GM18907 (cell line): ENCODE measurements at regions not wholly inside any gene's neighbourhood (a gene's known extent, or its start where the extent isn't known, plus 50 kb on each side); places are given as distances from the start of the nearest gene placed in this dataset.
A peak's percentile ranks its signal among the peaks of the same experiment; 100 is the strongest.

Source experiments
- ATAC-seq: cut with Tn5 transposase; IDR thresholded peaks from one replicate; pipeline ENCODE4 v1.9.1; 2021; ENCODE audit warnings: mild to moderate bottlenecking, moderate library complexity; ENCODE audit not compliant: unreplicated experiment

- ATAC-seq: no peak
These were observed 160.6 kb downstream of the C9orf152 start for GRCh38 chr9:110047232-110047954.

GRCh38 chr9:110047955-110048402 is 160.0 kb downstream of the C9orf152 start:
- ATAC-seq: peak; percentile 34

GRCh38 chr9:110048403-110048975 is 159.5 kb downstream of the C9orf152 start:
- peak; percentile 75 for ATAC-seq

- peak; percentile 27 for ATAC-seq
These were observed 158.8 kb downstream of the C9orf152 start for GRCh38 chr9:110048976-110049698.

- ATAC-seq: peak; percentile 31
These were observed 158.1 kb downstream of the C9orf152 start for GRCh38 chr9:110049699-110050450.

- peak; percentile 62 for ATAC-seq
These were observed 157.0 kb downstream of the C9orf152 start for GRCh38 chr9:110050925-110051355.

- ATAC-seq: no peak
These were observed 151.9 kb downstream of the C9orf152 start for GRCh38 chr9:110056062-110056461.

GRCh38 chr9:110058304-110058953 is 149.5 kb downstream of the C9orf152 start:
- ATAC-seq: peak; percentile 67

- no peak for ATAC-seq
These were observed 148.5 kb downstream of the C9orf152 start for GRCh38 chr9:110059461-110059860.

- ATAC-seq: peak; percentile 49
These were observed 143.2 kb downstream of the C9orf152 start for GRCh38 chr9:110064803-110065202.

GRCh38 chr9:110065532-110065931 is 142.4 kb downstream of the C9orf152 start:
- ATAC-seq: peak; percentile 74

GRCh38 chr9:110066929-110067716 is 140.8 kb downstream of the C9orf152 start:
- no peak for ATAC-seq

GRCh38 chr9:110068212-110068611 is 139.7 kb downstream of the C9orf152 start:
- no peak for ATAC-seq

- ATAC-seq: no peak
These were observed 138.4 kb downstream of the C9orf152 start for GRCh38 chr9:110069326-110070248.

- no peak for ATAC-seq
These were observed 135.2 kb downstream of the C9orf152 start for GRCh38 chr9:110072597-110073355.

GRCh38 chr9:110073356-110073905 is 134.5 kb downstream of the C9orf152 start:
- ATAC-seq: no peak

GRCh38 chr9:110076894-110077725 is 130.8 kb downstream of the C9orf152 start:
- ATAC-seq: no peak
